Activated B cell treated with CpG ODN at 0.5 μM for 24 hours (primary cell): ENCODE measurements at regions not wholly inside any gene's neighbourhood (a gene's known extent, or its start where the extent isn't known, plus 50 kb on each side); places are given as distances from the start of the nearest gene placed in this dataset.
"Not testable (repeated sequence)": the region's sequence is repeated elsewhere in the genome, so short reads cannot be mapped to it uniquely, and the experiment has no call there.

Experiments used
- ATAC-seq: fragments of 200-7000 bp; cut with Tn5 transposase; one replicate; pipeline ENCODE4 v1.10.0; 2021; ENCODE audit warnings: low read depth, mild to moderate bottlenecking, moderate library complexity
- CTCF ChIA-PET: fragments of 350-600 bp; sonication (Branson Sonifier 250); formaldehyde crosslinking; loops from one replicate; lab custom pipeline; 2021; ENCODE audit warnings: antibody characterized with exemption; lab: Charles Lee
- POLR2A ChIA-PET: fragments of 350-600 bp; sonication (Branson Sonifier 250); formaldehyde crosslinking; loops from one replicate; lab custom pipeline; 2021; ENCODE audit warnings: antibody characterized with exemption; lab: Charles Lee
- DNase-seq: peaks from one replicate; pipeline ENCODE4 v3.0.0; 2022
- H3K27ac Mint-ChIP-seq: one replicate; pipeline ENCODE4 v1.8.0; 2020; ENCODE audit warnings: mixed read lengths
- H3K27me3 Mint-ChIP-seq: one replicate; pipeline ENCODE4 v1.8.0; 2021; ENCODE audit warnings: mixed read lengths
- H3K36me3 Mint-ChIP-seq: one replicate; pipeline ENCODE4 v1.8.0; 2021; ENCODE audit warnings: low read depth, mixed read lengths
- H3K4me1 Mint-ChIP-seq: one replicate; pipeline ENCODE4 v1.8.0; 2021; ENCODE audit warnings: mixed read lengths
- H3K4me3 Mint-ChIP-seq: one replicate; pipeline ENCODE4 v1.8.0; 2020; ENCODE audit warnings: mild to moderate bottlenecking, mixed read lengths
- H3K9me3 Mint-ChIP-seq: one replicate; pipeline ENCODE4 v1.8.0; 2020; ENCODE audit warnings: mixed read lengths
- intact Hi-C: fragments of 100-400 bp; cut with micrococcal nuclease; formaldehyde crosslinking; loops from one replicate; pipeline ENCODE4 v1.15.1; 2024
- TF ChIP-seq, protein P1 (sequence below): fragments of 200-600 bp; IDR thresholded peaks from one replicate; pipeline ENCODE4 v1.8.0; 2022; ENCODE audit warnings: antibody characterized with exemption, mild to moderate bottlenecking

DNA sequence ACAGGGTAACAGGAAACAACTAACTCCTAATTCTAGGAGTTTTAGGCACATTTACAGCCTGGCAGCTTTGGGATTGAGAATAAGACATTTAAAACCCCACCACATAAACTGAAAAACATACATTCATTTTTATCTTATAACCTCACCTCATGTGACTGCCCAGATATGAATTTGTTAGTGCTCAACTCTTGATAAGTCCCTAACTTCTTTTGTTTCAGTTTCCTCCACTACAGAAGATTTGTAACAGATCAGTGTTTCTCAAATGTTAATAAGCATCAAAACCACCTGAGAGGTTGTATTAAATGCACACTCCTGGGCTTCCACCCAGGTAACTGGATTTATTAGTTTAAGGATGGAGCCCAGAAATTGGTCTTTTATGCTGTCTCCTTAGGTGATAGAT is 190.1 kb upstream of the ARID1B start:
- TF ChIP-seq, protein P1, sequence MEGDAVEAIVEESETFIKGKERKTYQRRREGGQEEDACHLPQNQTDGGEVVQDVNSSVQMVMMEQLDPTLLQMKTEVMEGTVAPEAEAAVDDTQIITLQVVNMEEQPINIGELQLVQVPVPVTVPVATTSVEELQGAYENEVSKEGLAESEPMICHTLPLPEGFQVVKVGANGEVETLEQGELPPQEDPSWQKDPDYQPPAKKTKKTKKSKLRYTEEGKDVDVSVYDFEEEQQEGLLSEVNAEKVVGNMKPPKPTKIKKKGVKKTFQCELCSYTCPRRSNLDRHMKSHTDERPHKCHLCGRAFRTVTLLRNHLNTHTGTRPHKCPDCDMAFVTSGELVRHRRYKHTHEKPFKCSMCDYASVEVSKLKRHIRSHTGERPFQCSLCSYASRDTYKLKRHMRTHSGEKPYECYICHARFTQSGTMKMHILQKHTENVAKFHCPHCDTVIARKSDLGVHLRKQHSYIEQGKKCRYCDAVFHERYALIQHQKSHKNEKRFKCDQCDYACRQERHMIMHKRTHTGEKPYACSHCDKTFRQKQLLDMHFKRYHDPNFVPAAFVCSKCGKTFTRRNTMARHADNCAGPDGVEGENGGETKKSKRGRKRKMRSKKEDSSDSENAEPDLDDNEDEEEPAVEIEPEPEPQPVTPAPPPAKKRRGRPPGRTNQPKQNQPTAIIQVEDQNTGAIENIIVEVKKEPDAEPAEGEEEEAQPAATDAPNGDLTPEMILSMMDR, result no peak
- no peak overlapping the region for H3K4me3 Mint-ChIP-seq
- POLR2A ChIA-PET, result no interaction called here
- peaks cover 6% of the 10 kb centered on the region for H3K27me3 Mint-ChIP-seq
- CTCF ChIA-PET, result no interaction called here
- intact Hi-C loops, result no loop called here
- H3K36me3 Mint-ChIP-seq, result no peaks in the 10 kb centered on the region
- DNase-seq (no peak), ATAC-seq (no peak)
- no peak overlapping the region for H3K27ac Mint-ChIP-seq
- H3K9me3 Mint-ChIP-seq, result no peaks in the 10 kb centered on the region
- H3K4me1 Mint-ChIP-seq, result no peaks in the 10 kb centered on the region

DNA sequence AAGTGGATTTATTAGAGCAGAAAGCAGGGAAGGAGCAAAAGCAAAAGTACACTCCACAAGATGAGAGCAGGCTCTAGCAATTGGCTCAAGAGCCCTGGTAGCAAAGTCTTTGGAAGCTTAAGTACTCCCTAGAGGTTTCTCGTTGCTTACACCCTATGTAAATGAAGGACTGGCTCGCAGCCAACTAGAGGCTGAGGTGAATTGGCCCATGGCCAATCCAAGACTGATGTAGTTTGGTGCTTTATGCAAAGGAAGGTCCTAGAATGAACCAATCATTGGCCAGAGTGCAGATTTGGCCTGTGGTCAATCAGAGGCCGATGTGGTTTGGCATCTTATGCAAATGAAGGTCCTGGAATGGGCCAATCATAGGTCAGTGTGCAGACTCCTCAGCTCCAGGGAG is 191.3 kb upstream of the ARID1B start:
- Mint-ChIP-seq H3K27ac (no peak overlapping the region), H3K27me3 (peaks cover 6% of the 10 kb centered on the region), H3K36me3 (no peaks in the 10 kb centered on the region), H3K9me3 (peaks cover under 1% of the 10 kb centered on the region), H3K4me1 (no peaks in the 10 kb centered on the region), H3K4me3 (no peak overlapping the region)
- DNase-seq (no peak), ATAC-seq (no peak)
- intact Hi-C loops, result no loop called here
- ChIA-PET POLR2A (no interaction called here), CTCF (no interaction called here)
- TF ChIP-seq, protein P1, result no peak

DNA sequence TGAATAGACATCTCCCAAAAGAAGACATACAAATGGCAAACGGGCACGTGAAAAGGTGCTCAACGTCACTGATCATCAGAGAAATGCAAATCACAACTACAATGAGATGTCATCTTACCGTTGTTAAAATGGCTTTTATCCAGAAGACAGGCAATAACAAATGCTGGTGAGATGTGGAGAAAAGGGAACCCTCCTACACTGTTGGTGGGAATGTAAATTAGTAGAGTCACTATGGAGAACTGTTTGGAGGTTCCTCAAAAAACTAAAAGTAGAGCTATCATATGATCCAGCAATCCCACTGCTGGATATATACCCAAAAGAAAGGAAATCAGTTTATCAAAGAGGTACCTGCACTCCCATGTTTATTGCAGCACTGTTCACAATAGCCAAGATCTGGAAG is 193.1 kb upstream of the ARID1B start:
- H3K36me3 Mint-ChIP-seq, H3K27ac Mint-ChIP-seq, ATAC-seq, H3K9me3 Mint-ChIP-seq, intact Hi-C loops, H3K27me3 Mint-ChIP-seq, POLR2A ChIA-PET, DNase-seq, H3K4me1 Mint-ChIP-seq, H3K4me3 Mint-ChIP-seq, CTCF ChIA-PET: not testable (repeated sequence)

DNA sequence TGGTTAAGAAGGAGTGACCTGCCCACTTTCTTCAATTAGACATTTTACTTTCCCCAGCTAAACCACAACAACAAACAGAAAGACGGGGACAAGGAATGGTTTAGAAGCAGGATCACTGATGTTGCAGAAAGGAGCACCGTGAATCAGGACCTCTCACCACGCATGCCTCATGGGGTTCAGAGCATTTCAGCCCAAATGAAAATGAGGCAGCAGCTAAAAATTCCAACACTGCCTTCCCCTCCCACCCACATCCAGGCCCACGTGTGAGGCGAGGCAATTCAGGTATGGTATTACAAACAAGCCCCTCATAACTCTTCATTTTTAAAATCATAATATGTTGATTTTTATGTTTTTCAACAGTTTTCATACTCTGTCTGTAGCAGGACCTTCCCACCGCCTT is 194.1 kb upstream of the ARID1B start:
- Mint-ChIP-seq H3K9me3 (peaks cover 10% of the 10 kb centered on the region), H3K27me3 (no peaks in the 10 kb centered on the region), H3K4me1 (no peaks in the 10 kb centered on the region), H3K4me3 (no peak overlapping the region), H3K27ac (no peak overlapping the region), H3K36me3 (peaks cover 4% of the 10 kb centered on the region)
- DNase-seq, result no peak
- no peak for ATAC-seq
- TF ChIP-seq, protein P1, result no peak
- POLR2A ChIA-PET, result no interaction called here
- intact Hi-C loops, result no loop called here
- CTCF ChIA-PET, result no interaction called here

DNA sequence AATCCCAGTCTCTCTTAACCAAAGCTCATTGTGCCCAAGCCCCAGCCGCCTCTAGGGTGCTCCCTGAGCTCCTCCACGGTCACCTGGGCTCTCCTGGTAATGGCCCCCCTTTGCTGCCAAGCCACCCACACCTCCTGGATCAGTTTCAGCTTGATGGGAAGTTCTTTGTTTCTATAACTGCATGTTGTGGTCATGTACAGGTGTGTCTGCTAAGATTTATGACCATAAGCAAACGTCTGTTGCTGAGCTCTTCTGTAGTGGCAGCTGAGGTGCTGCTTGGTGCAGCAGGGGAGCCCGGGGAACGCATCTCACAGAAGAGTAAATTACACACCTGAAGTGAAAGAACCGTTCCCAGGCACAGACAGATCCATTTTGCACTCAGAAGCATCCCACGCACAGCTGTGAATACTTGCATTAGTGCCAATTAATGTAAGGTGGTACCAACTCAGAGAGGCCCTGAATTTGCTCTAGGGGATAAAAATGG is 194.6 kb upstream of the ARID1B start:
- ChIA-PET CTCF (no interaction called here), POLR2A (interaction anchor here (0.6 kb wide), 1 partner anchor 15 kb away, joined by 6 read pairs; no protein-coding TSS in a partner anchor)
- H3K4me1 Mint-ChIP-seq, result no peaks in the 10 kb centered on the region
- TF ChIP-seq, protein P1, result no peak
- H3K27me3 Mint-ChIP-seq, result no peaks in the 10 kb centered on the region
- H3K4me3 Mint-ChIP-seq, result no peak overlapping the region
- DNase-seq, result no peak
- H3K27ac Mint-ChIP-seq, result no peak overlapping the region
- intact Hi-C loops, result no loop called here
- peaks cover 10% of the 10 kb centered on the region for H3K9me3 Mint-ChIP-seq
- peaks cover 6% of the 10 kb centered on the region for H3K36me3 Mint-ChIP-seq
- ATAC-seq, result no peak

DNA sequence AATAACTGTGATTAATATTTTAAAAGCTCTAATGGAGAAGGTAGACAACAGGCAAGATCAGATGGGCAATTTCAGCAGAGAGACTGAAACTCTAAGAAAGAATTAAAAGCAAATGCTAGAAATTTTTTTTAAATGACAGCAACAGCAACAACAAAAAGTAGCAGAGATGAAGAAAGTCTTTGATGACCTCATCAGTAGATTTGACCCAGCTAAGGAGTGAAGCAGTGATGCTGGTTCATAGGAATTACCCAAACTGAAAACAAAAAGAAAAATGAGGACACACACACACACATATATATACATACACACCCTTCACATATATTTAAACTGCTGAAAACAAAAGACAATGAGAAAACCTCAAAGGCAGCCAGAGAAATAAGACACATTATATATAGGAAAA is 197.6 kb upstream of the ARID1B start:
- ATAC-seq (no peak), DNase-seq (no peak)
- Mint-ChIP-seq H3K36me3 (peaks cover 10% of the 10 kb centered on the region), H3K27ac (no peak overlapping the region), H3K4me3 (no peak overlapping the region), H3K9me3 (peaks cover 24% of the 10 kb centered on the region), H3K4me1 (no peaks in the 10 kb centered on the region), H3K27me3 (no peaks in the 10 kb centered on the region)
- TF ChIP-seq, protein P1, result no peak
- POLR2A ChIA-PET, result no interaction called here
- CTCF ChIA-PET, result no interaction called here
- intact Hi-C loops, result loop anchor here (10.0 kb wide), 1 partner anchor 45 kb away; no protein-coding TSS in a partner anchor
